GM18511 (cell line): ENCODE measurements at regions not wholly inside any gene's neighbourhood (a gene's known extent, or its start where the extent isn't known, plus 50 kb on each side); places are given as distances from the start of the nearest gene placed in this dataset.
A peak's percentile ranks its signal among the peaks of the same experiment; 100 is the strongest.
"Not testable (repeated sequence)": the region's sequence is repeated elsewhere in the genome, so short reads cannot be mapped to it uniquely, and the experiment has no call there.

Source experiments
- ATAC-seq: cut with Tn5 transposase; IDR thresholded peaks from one replicate; pipeline ENCODE4 v1.9.1; 2021; ENCODE audit warnings: mild to moderate bottlenecking, moderate library complexity; ENCODE audit not compliant: unreplicated experiment

GRCh38 chr10:44014644-44015250, 366.1 kb upstream of the ZNF32 start:
- no peak for ATAC-seq

DNA sequence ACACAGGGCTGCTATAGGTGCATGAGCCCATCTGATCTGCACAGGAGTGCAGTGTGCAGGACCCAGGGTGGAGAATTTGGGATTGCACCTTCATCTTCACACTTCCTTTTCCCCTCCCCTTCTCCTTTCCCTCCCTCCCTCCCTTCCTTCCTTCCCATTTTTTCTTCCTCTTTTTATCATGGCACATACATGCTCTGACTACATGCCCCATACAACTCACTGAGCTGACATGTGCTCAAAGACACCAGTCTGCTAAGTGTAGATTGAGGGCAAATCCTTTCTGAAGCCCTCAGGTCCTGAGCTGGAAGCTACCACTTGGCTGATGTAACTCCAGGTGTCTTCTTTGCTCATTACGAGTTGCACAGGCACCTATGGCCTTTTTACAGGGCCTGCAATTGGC, 365.3 kb upstream of the ZNF32 start:
- ATAC-seq = no peak

DNA sequence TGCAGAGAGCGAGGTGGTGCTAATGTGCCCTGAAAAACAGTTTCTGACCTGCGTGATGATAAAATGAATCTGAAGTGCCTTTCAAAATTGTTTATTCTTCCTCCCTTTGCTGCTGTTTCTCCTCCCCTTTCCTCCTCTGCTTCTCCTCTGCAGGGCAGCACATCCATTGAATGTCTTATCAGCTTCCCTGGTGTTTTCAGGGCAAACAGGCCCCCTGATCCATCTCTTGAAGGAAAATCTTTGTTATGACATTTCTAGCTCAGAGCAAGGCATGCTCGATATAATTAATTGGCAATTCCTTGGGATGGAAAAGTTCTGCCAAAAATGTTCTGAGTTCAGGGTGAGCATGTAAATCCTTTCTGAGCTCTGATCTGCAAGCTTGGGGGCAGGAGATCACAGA, 364.2 kb upstream of the ZNF32 start:
- ATAC-seq = no peak

DNA sequence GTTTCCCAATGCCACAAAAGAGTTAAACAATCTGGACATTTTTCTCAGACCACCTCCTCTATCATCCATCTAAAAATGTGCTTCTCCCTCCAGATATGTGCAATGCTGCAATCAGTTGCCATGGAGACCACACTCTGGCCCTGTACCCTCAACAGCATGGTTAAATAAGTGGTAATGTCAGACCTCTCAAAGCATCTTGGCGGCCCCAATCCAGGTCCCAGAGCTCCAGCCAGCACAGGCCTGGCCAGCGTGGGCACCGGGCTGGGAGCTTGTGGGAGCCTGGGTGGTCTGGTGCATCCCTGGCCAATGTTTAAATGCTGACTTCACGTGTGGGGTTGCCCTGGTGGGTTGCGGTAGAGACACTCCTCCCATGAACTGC, 362.9 kb upstream of the ZNF32 start:
- ATAC-seq = no peak

GRCh38 chr10:44010873-44011602, 362.4 kb upstream of the ZNF32 start:
- ATAC-seq = peak; percentile 92

- no peak for ATAC-seq
Measured at GRCh38 chr10:44009891-44010632, 361.4 kb upstream of the ZNF32 start.

DNA sequence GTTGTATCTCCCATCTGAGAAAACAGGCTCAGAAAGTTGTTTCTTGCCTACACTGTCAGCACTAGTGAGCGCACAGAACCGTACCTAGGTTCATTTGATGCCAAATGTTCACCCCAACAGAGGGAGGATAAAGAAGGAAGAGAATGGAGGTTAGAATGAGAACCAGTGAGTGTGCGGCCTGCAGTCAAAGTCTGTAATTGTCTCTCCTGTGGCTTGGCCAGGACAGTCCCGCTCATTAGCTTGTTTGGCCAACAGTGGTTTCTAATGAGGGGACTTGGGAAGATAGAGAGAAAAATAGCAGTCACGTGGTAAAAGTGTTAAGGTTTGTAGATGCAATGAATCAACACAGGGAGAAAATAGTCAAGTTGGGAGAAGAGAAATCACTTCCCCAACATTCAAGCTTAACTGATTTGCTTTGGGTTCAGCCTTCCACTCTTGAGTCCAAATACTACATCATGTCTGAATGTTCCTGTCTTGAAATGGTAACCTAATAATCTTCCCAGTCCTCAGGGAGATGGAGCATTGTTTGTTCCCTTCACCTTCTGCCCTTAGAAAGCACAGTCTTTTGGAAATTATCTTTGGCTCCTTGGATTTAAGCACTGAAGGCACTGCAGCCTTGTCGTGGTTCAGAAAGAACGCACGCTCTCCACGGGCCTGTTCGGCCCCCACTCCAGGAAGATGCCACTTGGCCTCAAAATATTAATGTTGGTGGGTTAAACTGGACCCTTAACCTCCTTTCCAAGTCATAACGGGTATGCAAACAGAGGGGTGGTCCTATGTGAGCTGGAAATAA, 360.4 kb upstream of the ZNF32 start:
- no peak for ATAC-seq

DNA sequence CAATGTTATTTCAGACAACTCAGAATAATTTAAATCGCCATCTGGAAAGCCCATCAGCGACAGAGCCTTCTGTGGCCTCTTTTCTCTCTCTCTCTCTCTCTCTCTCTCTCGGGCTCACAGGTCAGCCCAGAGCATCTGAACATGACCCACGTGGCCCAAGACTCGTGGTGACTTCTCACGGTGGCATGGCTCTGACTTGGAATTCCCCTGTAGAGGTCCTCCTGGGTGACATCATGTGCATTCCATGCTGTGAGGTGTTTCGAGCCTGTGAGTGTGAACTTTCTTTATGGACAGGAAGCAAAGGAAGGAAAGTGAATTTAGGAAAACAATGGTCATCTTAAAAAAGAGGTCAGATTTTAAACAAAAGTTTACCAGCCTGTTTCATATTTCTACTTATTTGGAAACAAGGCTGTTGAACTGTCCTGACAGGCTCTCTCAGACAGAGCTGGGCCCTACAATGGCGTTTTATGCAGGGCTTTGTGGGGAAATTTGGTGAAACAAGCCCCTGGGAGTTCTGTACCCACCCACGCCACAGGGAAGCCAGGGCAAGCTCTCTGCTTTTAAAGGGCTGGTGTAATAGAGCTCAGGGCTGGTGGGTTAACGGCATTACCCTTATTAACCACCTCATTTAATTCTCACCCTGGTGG, 359.7 kb upstream of the ZNF32 start:
- ATAC-seq = peak; percentile 57

DNA sequence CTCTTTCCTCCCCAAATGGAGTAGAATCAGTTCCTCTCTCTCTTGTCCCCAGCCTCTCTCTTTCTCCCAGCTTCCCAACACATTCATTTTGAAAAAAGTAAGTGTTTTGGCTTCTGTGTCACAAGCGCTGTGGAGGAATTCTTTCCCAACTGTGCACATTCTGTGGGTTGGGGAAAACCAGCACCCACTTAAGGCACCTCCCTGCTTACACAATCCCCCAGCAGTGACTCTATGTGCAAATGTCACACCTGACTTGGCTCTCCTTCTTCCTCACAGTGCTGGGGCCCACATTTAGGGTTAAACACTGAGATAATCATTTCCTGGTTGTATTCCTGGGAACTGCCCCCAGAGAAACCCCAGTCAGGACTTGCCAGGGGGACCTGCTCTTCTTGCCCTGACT, 358.1 kb upstream of the ZNF32 start:
- ATAC-seq = no peak

- no peak for ATAC-seq
Measured at GRCh38 chr10:44005788-44006099, 357.1 kb upstream of the ZNF32 start.

DNA sequence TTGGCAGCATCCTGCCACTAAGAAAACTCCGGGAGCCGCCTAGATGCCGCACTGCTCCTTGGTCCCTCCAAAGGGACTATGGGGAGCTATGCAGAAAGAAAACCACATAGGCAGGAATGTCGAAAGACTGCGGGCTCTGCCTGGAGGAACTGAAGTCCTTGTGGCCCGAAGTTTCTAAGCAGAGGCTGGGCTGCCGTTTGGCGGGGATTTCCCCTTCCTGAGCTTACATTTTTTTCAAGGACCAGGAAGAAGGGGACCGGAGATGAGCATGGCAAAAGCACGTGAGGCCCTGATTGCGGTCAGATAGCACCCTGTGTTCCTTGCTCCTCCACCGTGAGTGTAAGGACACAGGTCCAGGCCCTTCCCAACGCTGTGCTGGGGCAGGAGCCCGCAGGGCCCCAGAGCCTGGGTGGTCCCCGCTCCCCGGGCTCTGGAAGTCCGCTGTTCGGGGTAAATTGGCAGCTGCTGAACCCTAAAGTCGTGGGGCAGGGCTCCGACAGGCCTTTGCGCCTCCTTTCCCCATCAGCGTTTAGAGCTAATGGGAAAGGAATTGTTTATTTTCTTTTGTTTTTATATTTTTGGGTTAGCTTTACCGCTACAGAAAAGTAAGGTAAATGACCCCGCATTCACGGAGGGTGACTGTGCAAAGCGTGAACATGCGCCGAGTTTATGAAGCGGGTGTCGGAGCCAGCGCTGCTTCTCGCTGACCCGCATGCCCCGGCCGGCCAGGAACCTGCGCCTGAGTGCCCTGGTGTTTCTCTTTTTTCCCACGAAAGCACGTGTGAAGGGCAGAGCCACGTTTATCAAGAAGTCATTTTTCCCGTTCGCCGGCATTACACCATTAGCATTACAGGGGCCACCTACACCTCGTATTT, 356.5 kb upstream of the ZNF32 start:
- ATAC-seq = no peak

DNA sequence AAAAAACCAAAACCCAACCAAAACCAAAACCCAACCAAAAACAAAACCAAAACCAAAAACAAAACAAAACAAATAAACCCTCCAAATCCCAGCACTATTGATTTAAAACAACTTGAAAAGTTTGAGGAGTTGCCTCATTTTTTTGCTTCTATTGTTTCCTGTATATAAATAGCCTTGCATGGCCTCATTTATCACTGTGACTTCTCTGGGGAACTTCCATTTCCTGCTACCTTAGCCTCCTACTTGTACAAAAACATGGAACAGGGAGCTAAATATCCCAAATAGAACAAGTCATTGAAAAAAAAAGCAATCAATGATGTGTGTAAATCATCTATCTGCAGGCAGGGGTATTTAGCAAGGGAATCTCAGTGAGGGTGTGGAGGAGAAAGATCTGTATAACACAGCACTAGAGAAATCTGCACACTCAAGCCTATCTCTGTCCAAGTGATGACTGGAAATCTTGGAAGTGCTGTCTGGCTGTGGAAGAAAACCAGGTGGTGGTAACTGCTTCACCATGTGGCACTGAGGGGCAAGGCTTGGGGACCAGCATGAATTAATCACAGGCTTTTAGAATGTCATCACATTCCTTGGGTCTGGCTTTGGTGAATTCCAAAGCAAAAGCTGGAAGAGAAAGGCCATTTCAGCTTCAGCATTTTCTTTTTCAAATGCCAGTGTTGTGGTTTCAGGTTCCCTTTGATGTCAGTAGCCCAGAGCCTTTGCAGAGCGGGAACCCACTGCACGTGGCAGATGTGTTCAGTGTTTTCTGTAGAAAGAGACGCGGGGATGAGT, 349.5 kb upstream of the ZNF32 start:
- ATAC-seq = no peak

GRCh38 chr10:43997330-43997729, 348.6 kb upstream of the ZNF32 start:
- no peak for ATAC-seq

DNA sequence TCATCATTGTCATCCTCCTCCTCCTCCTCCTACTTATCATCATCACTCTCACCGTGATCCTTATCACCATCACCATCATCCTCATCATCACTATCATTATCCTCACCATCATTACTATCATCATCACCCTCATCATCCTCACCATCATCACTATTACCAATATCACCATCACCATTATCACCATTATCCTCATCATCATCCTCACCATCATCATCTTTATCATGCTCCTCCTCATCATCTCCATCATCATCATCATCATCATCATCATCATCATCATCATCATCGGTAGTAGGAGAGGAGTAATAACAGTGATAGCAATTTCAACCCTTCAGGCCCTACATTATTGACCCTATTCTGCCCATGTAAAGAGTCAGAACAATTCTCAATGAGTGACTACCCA, 345.9 kb upstream of the ZNF32 start:
- ATAC-seq = no peak

DNA sequence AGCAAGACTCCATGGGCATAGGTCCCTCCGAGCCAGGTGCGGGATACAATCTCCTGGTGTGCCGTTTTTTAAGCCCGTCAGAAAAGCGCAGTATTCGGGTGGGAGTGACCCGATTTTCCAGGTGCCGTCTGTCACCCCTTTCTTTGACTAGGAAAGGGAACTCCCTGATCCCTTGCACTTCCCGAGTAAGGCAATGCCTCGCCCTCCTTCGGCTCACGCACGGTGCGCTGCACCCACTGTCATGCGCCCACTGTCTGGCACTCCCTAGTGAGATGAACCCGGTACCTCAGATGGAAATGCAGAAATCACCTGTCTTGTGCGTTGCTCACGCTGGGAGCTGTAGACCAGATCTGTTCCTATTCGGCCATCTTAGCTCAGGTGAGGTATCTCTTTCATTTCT, 344.1 kb upstream of the ZNF32 start:
- ATAC-seq = not testable (repeated sequence)

- ATAC-seq = no peak
Measured at GRCh38 chr10:43986374-43986773, 337.7 kb upstream of the ZNF32 start.

- no peak for ATAC-seq
Measured at GRCh38 chr10:43985941-43986340, 337.3 kb upstream of the ZNF32 start.

GRCh38 chr10:43983856-43984271, 335.2 kb upstream of the ZNF32 start:
- ATAC-seq = no peak

- no peak for ATAC-seq
Measured at GRCh38 chr10:43983405-43983804, 334.7 kb upstream of the ZNF32 start.
